ENCODE measurements at regions not wholly inside any gene's neighbourhood (a gene's known extent, or its start where the extent isn't known, plus 50 kb on each side); places are given as distances from the start of the nearest gene placed in this dataset.

DNA sequence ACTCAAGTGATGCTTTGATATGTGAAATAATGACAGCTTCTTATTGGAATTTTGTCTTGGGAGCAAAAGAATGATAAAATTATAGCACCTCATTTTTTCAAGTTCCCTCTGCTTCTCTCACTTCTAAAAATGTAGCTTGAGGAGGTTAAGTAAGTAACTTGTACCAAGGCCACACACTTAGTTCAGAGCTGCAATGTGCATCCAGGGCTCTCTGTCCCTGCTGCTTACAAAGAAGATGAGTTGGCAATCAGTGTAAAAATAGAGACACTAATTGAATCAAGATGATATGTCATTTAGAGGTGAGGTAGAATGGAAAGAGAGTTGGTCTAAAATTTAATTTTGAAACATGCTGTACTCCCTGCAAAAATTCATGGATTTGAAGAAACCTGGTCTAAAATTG is 312.0 kb upstream of the TNP1 start:
- TF ChIP-seq POLR2A (IDR thresholded peaks at IDR 0.05; ENCODE audit: extremely low read depth, insufficient read length): no peak
- TF ChIP-seq, protein P1, sequence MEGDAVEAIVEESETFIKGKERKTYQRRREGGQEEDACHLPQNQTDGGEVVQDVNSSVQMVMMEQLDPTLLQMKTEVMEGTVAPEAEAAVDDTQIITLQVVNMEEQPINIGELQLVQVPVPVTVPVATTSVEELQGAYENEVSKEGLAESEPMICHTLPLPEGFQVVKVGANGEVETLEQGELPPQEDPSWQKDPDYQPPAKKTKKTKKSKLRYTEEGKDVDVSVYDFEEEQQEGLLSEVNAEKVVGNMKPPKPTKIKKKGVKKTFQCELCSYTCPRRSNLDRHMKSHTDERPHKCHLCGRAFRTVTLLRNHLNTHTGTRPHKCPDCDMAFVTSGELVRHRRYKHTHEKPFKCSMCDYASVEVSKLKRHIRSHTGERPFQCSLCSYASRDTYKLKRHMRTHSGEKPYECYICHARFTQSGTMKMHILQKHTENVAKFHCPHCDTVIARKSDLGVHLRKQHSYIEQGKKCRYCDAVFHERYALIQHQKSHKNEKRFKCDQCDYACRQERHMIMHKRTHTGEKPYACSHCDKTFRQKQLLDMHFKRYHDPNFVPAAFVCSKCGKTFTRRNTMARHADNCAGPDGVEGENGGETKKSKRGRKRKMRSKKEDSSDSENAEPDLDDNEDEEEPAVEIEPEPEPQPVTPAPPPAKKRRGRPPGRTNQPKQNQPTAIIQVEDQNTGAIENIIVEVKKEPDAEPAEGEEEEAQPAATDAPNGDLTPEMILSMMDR (IDR thresholded peaks at IDR 0.05; ENCODE audit: low read depth, low read length): no peak
- TF ChIP-seq, protein P2, sequence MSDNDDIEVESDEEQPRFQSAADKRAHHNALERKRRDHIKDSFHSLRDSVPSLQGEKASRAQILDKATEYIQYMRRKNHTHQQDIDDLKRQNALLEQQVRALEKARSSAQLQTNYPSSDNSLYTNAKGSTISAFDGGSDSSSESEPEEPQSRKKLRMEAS (IDR thresholded peaks at IDR 0.05; ENCODE audit: low read depth, low read length): no peak
- no peak for TF ChIP-seq MYC (IDR thresholded peaks at IDR 0.05; ENCODE audit: low read depth, low read length)
- no peak overlapping the region for H3K4me3 ChIP-seq (ENCODE audit: low read depth, low read length)
- no peak for DNase-seq (ENCODE audit: low read depth)

DNA sequence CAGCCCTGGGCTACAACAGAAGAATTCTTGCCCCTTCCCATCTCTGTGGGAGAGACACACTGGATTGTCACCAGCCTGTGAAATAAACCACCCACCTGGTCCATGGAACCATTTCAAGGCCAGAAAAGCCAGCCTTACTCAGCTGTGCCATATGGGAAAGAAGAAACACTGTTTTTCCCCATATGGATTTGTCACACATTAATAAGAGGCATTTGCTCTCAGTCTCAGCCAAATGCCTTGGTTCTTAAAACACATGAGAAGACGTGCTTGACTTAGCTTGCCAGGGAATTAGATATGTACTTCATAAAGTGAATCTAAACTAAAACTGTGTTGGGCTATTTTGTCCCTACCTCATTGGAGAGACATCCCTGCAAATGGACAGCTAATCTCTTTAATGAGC is 308.6 kb upstream of the TNP1 start:
- TF ChIP-seq, protein P1 (IDR thresholded peaks at IDR 0.05; ENCODE audit: low read depth, low read length): no peak
- TF ChIP-seq MYC (IDR thresholded peaks at IDR 0.05; ENCODE audit: low read depth, low read length) (no peak), POLR2A (IDR thresholded peaks at IDR 0.05; ENCODE audit: extremely low read depth, insufficient read length) (no peak)
- TF ChIP-seq, protein P2 (IDR thresholded peaks at IDR 0.05; ENCODE audit: low read depth, low read length): no peak

DNA sequence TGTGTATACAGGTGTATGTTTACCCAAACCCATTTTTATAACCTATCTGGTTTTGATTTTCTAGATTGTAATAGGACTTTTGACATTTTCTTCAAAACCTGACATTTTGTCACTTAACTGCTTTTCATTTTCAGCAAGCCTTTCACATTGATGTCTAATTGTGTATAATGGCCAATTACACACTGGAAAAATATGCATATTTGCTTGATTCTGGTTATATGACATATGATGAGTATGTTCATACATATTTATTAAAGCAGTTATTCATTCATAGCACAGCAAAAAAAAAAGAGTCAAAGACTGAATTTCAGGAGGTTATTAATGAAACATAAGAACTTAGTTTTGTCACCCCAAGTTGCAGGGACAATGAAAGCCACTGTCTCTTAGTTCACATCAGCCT is 307.7 kb upstream of the TNP1 start:
- no peak overlapping the region for H3K4me3 ChIP-seq (ENCODE audit: low read depth, low read length)
- TF ChIP-seq, protein P2 (IDR thresholded peaks at IDR 0.05; ENCODE audit: low read depth, low read length): no peak
- TF ChIP-seq, protein P1 (IDR thresholded peaks at IDR 0.05; ENCODE audit: low read depth, low read length): no peak
- no peak for TF ChIP-seq MYC (IDR thresholded peaks at IDR 0.05; ENCODE audit: low read depth, low read length)
- TF ChIP-seq POLR2A (IDR thresholded peaks at IDR 0.05; ENCODE audit: extremely low read depth, insufficient read length): no peak
- no peak for DNase-seq (ENCODE audit: low read depth)

More for the DNA sequence above, 308.6 kb upstream of the TNP1 start:
- no peak for DNase-seq (ENCODE audit: low read depth)
- no peak overlapping the region for H3K4me3 ChIP-seq (ENCODE audit: low read depth, low read length)

DNA sequence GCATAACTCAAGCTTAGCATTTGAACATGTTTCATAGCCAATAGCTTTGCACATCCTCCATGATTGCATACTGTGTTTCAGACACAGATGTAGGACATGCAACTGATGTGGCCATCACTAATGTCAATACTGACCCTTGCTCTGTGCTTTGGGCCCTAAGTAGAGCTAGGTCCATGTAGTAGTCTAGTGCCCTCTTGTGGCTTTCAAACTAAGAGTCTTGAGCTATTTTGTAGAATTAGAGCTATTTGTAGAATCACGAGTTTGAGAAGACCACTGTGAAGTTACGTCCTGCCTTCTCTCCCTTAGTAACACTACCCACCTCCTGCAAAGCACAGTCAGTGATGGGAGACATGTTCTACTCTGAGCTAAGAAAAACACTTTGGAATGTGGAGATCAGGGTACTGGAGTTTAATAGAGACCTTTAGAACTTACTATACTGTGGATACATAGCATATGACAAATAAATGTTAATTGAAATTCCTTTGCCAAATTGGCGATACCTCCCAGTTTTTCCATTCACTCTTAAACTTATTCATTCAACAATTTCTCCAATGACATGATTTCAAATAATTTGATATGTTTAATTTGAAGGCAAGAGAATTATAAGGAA is 306.5 kb upstream of the TNP1 start:
- DNase-seq (ENCODE audit: low read depth): peak; percentile 60

DNA sequence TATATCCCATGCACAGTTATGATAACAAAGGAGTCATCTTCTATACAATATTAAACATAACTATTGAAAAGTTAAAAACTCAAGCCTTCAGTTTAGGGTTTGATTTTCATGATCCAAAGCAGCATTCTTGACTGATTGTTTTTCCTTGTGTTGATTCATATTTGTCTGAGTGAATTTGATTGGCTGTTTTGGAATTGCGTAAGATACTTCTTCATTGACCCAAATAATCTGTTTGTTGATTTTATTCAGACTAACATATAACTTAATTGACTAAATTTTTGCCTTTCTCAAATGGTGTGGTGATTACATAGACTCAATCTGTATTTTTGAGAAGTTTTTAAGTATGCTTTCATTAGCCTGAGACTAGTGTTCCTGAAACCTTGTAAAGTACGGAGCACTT is 305.7 kb upstream of the TNP1 start:
- TF ChIP-seq, protein P1 (IDR thresholded peaks at IDR 0.05; ENCODE audit: low read depth, low read length): no peak
- TF ChIP-seq MYC (IDR thresholded peaks at IDR 0.05; ENCODE audit: low read depth, low read length): no peak
- TF ChIP-seq, protein P2 (IDR thresholded peaks at IDR 0.05; ENCODE audit: low read depth, low read length): no peak
- no peak for TF ChIP-seq POLR2A (IDR thresholded peaks at IDR 0.05; ENCODE audit: extremely low read depth, insufficient read length)
- no peak for DNase-seq (ENCODE audit: low read depth)
- H3K4me3 ChIP-seq (ENCODE audit: low read depth, low read length): no peak overlapping the region

More for the DNA sequence above, 306.5 kb upstream of the TNP1 start:
- TF ChIP-seq, protein P1 (IDR thresholded peaks at IDR 0.05; ENCODE audit: low read depth, low read length): peak; percentile 49
- TF ChIP-seq, protein P2 (IDR thresholded peaks at IDR 0.05; ENCODE audit: low read depth, low read length): no peak
- TF ChIP-seq POLR2A (IDR thresholded peaks at IDR 0.05; ENCODE audit: extremely low read depth, insufficient read length) (no peak), MYC (IDR thresholded peaks at IDR 0.05; ENCODE audit: low read depth, low read length) (no peak)
- no peak overlapping the region for H3K4me3 ChIP-seq (ENCODE audit: low read depth, low read length)

Data from NB4 (cell line).